GM12891 (cell line): ENCODE measurements at regions not wholly inside any gene's neighbourhood (a gene's known extent, or its start where the extent isn't known, plus 50 kb on each side); places are given as distances from the start of the nearest gene placed in this dataset.

Experiments
- PAX5 ChIP-seq: IDR thresholded peaks from 2 replicates; pipeline ENCODE4 v1.6.1; 2011; ENCODE audit warnings: low read length, moderate library complexity, mild to moderate bottlenecking; ENCODE audit not compliant: insufficient read depth, severe bottlenecking
- POLR2A ChIP-seq: IDR thresholded peaks from 2 replicates; pipeline ENCODE4 v1.6.1; 2011; ENCODE audit warnings: low read depth, low read length, control low read depth
- POLR2AphosphoS5 ChIP-seq: IDR thresholded peaks from 2 replicates; pipeline ENCODE4 v1.6.1; 2011; ENCODE audit warnings: low read depth, low read length, control low read depth
- POU2F2 ChIP-seq: IDR thresholded peaks from 2 replicates; pipeline ENCODE4 v1.6.1; 2011; ENCODE audit warnings: low read depth, mild to moderate bottlenecking, control low read depth, low read length, moderate library complexity
- SPI1 ChIP-seq: IDR thresholded peaks from 2 replicates; pipeline ENCODE4 v1.6.1; 2011; ENCODE audit warnings: low read depth, low read length, control low read depth
- TAF1 ChIP-seq: IDR thresholded peaks from 2 replicates; pipeline ENCODE4 v1.6.1; 2011; ENCODE audit warnings: low read depth, low read length, control low read depth

- TF ChIP-seq POLR2AphosphoS5 (no peak), TAF1 (no peak), POLR2A (no peak), SPI1 (no peak), POU2F2 (no peak), PAX5 (no peak)
Measured at GRCh38 chr12:125225641-125226040, 160.4 kb downstream of the AACS start.
